Heart right ventricle (tissue), 16 donors: ENCODE measurements at regions not wholly inside any gene's neighbourhood (a gene's known extent, or its start where the extent isn't known, plus 50 kb on each side); places are given as distances from the start of the nearest gene placed in this dataset.

Experiments used
- ATAC-seq, 8 donors: fragments of 200-7000 bp; cut with Tn5 transposase; one replicate each; pipeline ENCODE4 v1.9.1; 2020; ENCODE audit warnings: mild to moderate bottlenecking in 8 of 8, moderate library complexity in 8 of 8, moderate number of reproducible peaks in 1 of 8
- DNase-seq, 2 donors: peaks; one replicate each; pipeline ENCODE4 v3.0.0-alpha.2; 2020
- H3K27ac ChIP-seq, 10 donors: fragments of 200-600 bp; sonication (generic) in 2 of 10; one replicate each; pipeline versions ENCODE4 v1.5.0 to v1.8.0; 2020 to 2022; ENCODE audit warnings: mild to moderate bottlenecking in 3 of 10
- H3K27me3 ChIP-seq, 7 donors: fragments of 200-600 bp; one replicate each; pipeline ENCODE4 v1.8.0; 2021 to 2022; ENCODE audit warnings: mild to moderate bottlenecking in 2 of 7
- H3K36me3 ChIP-seq, 9 donors: fragments of 200-600 bp; sonication (generic) in 1 of 9; one replicate each; pipeline versions ENCODE4 v1.5.0 to v1.8.0; 2020 to 2022; ENCODE audit warnings: mild to moderate bottlenecking in 2 of 9
- H3K4me1 ChIP-seq, 9 donors: fragments of 200-600 bp; sonication (generic) in 1 of 9; one replicate each; pipeline versions ENCODE4 v1.5.0 to v1.8.0; 2020 to 2022; ENCODE audit warnings: mild to moderate bottlenecking in 4 of 9
- H3K4me3 ChIP-seq, 10 donors: fragments of 200-600 bp; sonication (generic) in 2 of 10; one replicate each; pipeline versions ENCODE4 v1.5.0 to v1.8.0; 2020 to 2022; ENCODE audit warnings: mild to moderate bottlenecking in 7 of 10, moderate library complexity in 2 of 10
- H3K9me3 ChIP-seq, 11 donors: fragments of 200-600 bp in 10 of 11; sonication (generic) in 2 of 11; one replicate each; pipeline versions ENCODE4 v1.5.0 to v1.8.0; 2013 to 2022; ENCODE audit warnings: mild to moderate bottlenecking in 2 of 11, control low read depth in 1 of 11, moderate library complexity in 1 of 11
- WGBS, 2 donors: extraction: QIAGEN DNeasy Blood & Tissue Kit; methylation state at CpG; one replicate each; pipeline ENCODE4 v1.1.7; 2013; ENCODE audit warnings: inconsistent platforms in 1 of 2; 5-methylcytosine and 5-hydroxymethylcytosine counted together
- intact Hi-C, 10 donors: fragments of 100-400 bp; cut with DNase I; formaldehyde crosslinking; loops; one replicate each; pipeline versions ENCODE4 v1.11.1 to v1.14.2; 2022
- TF ChIP-seq, protein P1 (sequence below), 9 donors: fragments of 200-600 bp; sonication (generic) in 2 of 9; IDR thresholded peaks; one replicate each; pipeline versions ENCODE4 v1.5.0 to v1.8.0; 2021 to 2022; ENCODE audit warnings: antibody characterized with exemption in 9 of 9, mild to moderate bottlenecking in 5 of 9, moderate library complexity in 1 of 9
- donor health status: Arrhythmogenic right ventricular cardiomyopathy.
- donor health status: ischemic (EF 13 %, LVEDD 7.1; RV severe dilation, severe dysfunction).
- donor health status: healthy with polysubstance abuse.
- donor health status: DM: no; HTN: yes; CAD: no.
- donor health status: DM: no; HTN: no; CAD: no.
- donor health status: ischemic (EF 25% LVEDD 6.9; RV normal size, moderate dysfunction).
- donor health status: ischemic (EF 25% LVEDD 5.7; RV mildly dilated, moderate dysfunction).
- donor health status: healthy.
- donor health status: DM: yes; HTN: yes; CAD: no.
- donor health status: Ischemic cardiomyopathy.
- donor health status: ischemic (EF 35%, LVEDD 5.7; RV mildly dilated, moderate dysfunction).
- donor health status: nonischemic (EF 11% LVEDD 7.7; RV severe dilation, severe dysfunction).
- donor health status: DM: yes; HTN: yes; CAD: no.
- donor health status: PGD.
- donor health status: ischemic (EF 29% LVEDD 5.4; RV normal size, mild dysfunction).
- donor health status: nonischemic (EF 23%, LVEDD 6.1; RV moderate dilation, normal function).

DNA sequence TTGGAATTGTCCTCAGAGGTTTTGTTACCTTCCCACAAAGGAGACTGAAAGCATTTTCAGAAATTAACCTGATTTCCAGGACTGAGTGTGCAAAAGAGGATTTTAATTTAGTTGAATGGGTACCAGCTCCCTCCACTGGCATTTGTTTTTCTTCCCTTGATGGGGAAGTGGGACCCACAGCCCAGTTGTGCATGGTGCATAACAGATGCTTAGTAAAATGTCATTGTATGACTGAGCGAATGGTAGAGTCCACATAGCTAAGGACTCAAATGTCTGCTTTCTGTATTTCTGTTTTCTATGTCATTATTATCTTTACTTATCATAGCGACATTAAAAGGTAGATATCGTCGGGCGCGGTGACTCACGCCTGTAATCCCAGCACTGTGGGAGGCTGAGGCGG lies 75.5 kb upstream of the RAPH1 start:
- Histone ChIP-seq H3K4me3 (no peak overlapping the region), H3K27ac (no peak overlapping the region), H3K36me3 (no peaks in the 10 kb centered on the region), H3K4me1 (peaks cover 0 to 4% (median 0%) of the 10 kb centered on the region in 9 donors), H3K9me3 (no peaks in the 10 kb centered on the region), H3K27me3 (no peaks in the 10 kb centered on the region)
- DNase-seq, result no peak
- TF ChIP-seq, protein P1, sequence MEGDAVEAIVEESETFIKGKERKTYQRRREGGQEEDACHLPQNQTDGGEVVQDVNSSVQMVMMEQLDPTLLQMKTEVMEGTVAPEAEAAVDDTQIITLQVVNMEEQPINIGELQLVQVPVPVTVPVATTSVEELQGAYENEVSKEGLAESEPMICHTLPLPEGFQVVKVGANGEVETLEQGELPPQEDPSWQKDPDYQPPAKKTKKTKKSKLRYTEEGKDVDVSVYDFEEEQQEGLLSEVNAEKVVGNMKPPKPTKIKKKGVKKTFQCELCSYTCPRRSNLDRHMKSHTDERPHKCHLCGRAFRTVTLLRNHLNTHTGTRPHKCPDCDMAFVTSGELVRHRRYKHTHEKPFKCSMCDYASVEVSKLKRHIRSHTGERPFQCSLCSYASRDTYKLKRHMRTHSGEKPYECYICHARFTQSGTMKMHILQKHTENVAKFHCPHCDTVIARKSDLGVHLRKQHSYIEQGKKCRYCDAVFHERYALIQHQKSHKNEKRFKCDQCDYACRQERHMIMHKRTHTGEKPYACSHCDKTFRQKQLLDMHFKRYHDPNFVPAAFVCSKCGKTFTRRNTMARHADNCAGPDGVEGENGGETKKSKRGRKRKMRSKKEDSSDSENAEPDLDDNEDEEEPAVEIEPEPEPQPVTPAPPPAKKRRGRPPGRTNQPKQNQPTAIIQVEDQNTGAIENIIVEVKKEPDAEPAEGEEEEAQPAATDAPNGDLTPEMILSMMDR (IDR thresholded peaks at IDR 0.05), result no peak
- 94 to 95% methylated on average over 8 of the region's 8 CpGs for WGBS, 2 donors
- intact Hi-C loops, result no loop called here
- no peak for ATAC-seq

- no peak overlapping the region for H3K27ac ChIP-seq
- H3K27me3 ChIP-seq, result no peaks in the 10 kb centered on the region
- no peaks in the 10 kb centered on the region for H3K4me1 ChIP-seq
- DNase-seq, result no peak
- H3K4me3 ChIP-seq, result no peak overlapping the region
- WGBS, 2 donors, result 92 to 93% methylated on average over 4 of the region's 4 CpGs
- no peaks in the 10 kb centered on the region for H3K9me3 ChIP-seq
- no peak for ATAC-seq
- TF ChIP-seq, protein P1 (IDR thresholded peaks at IDR 0.05), result no peak
- intact Hi-C loops, result no loop called here
- no peaks in the 10 kb centered on the region for H3K36me3 ChIP-seq
Observed at GRCh38 chr2:203612246-203612645, 77.1 kb upstream of the RAPH1 start.

DNA sequence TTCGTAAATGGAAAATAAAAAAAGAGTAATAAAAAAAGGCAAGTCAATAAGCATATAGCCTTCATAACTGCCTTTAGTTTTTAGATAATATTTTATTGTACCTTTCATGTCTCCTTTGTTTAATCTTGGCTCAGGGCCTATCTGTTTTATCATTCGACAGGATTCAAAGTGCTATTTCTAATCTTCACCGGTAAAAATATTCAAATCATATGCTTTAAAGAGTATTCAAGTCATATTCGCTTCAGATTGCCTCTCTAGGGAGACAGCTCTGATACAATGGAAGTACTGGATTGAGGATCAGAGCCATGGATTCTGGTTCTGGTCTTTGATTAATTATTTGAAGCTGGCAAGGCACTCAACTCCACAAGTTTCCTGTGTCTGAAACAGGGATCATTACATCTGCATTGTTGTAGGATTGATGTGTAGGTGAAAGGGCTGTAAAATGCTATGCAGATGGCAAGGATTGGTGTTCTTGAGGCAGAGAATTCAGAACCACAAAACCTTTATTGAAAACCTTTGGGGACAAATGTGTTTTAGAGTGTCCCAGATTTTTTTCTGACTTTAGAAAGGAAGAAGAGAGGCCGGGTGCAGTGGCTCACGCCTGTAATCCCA lies 84.3 kb upstream of the RAPH1 start:
- intact Hi-C loops, result no loop called here
- Histone ChIP-seq H3K9me3 (peaks cover 0 to 7% (median 0%) of the 10 kb centered on the region in 11 donors), H3K4me1 (peaks cover 0 to 10% (median 0%) of the 10 kb centered on the region in 9 donors), H3K27me3 (no peaks in the 10 kb centered on the region), H3K36me3 (no peaks in the 10 kb centered on the region), H3K27ac (no peak overlapping the region), H3K4me3 (no peak overlapping the region)
- ATAC-seq, result no peak
- no peak for DNase-seq
- 56 to 62% methylated on average over 6 of the region's 6 CpGs for WGBS, 2 donors
- TF ChIP-seq, protein P1 (IDR thresholded peaks at IDR 0.05), result no peak

DNA sequence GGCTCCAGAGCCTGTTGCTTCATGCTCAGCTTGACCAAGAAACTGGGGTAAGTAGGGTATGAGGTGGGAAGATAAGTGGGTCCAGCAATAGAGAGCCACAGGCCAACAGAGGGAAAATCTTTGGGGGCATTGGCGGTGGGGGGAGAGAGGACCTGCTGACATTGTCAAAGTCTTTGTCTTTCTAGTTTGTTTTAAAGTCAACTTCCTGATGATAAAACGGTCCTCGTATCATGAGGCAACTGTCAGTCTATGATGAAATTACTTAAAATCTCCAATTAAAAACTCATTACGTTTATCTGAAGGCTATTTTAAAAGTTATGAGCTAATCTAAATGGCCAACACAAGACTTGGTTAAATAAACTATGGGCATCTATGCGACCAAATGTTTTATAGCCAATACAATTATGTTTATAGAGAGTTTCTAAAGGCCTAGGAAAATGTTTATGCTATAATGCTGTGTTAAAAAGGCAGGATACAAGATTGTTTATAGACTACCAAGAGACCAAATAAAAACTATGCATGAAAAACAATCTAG lies 84.4 kb upstream of the CD28 start:
- TF ChIP-seq, protein P1 (IDR thresholded peaks at IDR 0.05), result no peak
- 82 to 91% methylated on average over 5 of the region's 5 CpGs for WGBS, 2 donors
- intact Hi-C loops, result no loop called here

More for the DNA sequence above, 84.4 kb upstream of the CD28 start:
- Histone ChIP-seq H3K9me3 (peaks cover 0 to 7% (median 0%) of the 10 kb centered on the region in 11 donors), H3K27ac (peak overlapping the region in 1 of 10 donors; percentile 48), H3K27me3 (no peaks in the 10 kb centered on the region), H3K4me3 (no peak overlapping the region), H3K36me3 (no peaks in the 10 kb centered on the region), H3K4me1 (peaks cover 0 to 16% (median 5%) of the 10 kb centered on the region in 9 donors)
- DNase-seq (no peak), ATAC-seq (no peak)
